ENCODE measurements at regions not wholly inside any gene's neighbourhood (a gene's known extent, or its start where the extent isn't known, plus 50 kb on each side); places are given as distances from the start of the nearest gene placed in this dataset.

GRCh38 chr1:113247355-113247754 is 143.0 kb upstream of the MAGI3 start:
- no peak for TF ChIP-seq CBX8 (IDR thresholded peaks at IDR 0.05)
- TF ChIP-seq MAFK (IDR thresholded peaks at IDR 0.05; ENCODE audit: partially characterized antibody), result no peak
- no peak for TF ChIP-seq RAD21 (conservative IDR thresholded peaks at IDR 0.05 in 1 of 2, IDR thresholded peaks at IDR 0.05 in 1 of 2)
- TF ChIP-seq HDAC2 (IDR thresholded peaks at IDR 0.05), result no peak
- no peak for TF ChIP-seq CTCF (IDR thresholded peaks at IDR 0.05)
- no peak for TF ChIP-seq E2F6 (IDR thresholded peaks at IDR 0.05; ENCODE audit: borderline replicate concordance, low read depth)
- no peak for TF ChIP-seq BHLHE40 (IDR thresholded peaks at IDR 0.05; ENCODE audit: low read depth, low read length)
- no peak for TF ChIP-seq MAZ (IDR thresholded peaks at IDR 0.05; ENCODE audit: borderline replicate concordance, low read depth, low read length)
- TF ChIP-seq HOXA7 (CRISPR knock-in tag; IDR thresholded peaks at IDR 0.05), result no peak
- no peak for TF ChIP-seq FOSL2 (IDR thresholded peaks at IDR 0.05)
- no peak for TF ChIP-seq FOSL2 (CRISPR knock-in tag; IDR thresholded peaks at IDR 0.05)
- no peak for TF ChIP-seq POLR2A (IDR thresholded peaks at IDR 0.05; ENCODE audit: low read length)
- TF ChIP-seq TP53 (CRISPR knock-in tag; IDR thresholded peaks at IDR 0.05), result no peak
- TF ChIP-seq ESRRA (IDR thresholded peaks at IDR 0.05; ENCODE audit: borderline replicate concordance, low read length), result no peak
